Mammary epithelial cell (primary cell): ENCODE measurements at regions not wholly inside any gene's neighbourhood (a gene's known extent, or its start where the extent isn't known, plus 50 kb on each side); places are given as distances from the start of the nearest gene placed in this dataset.

Experiments
- CTCF ChIP-seq, 2 donors: IDR thresholded peaks in 1 of 2; conservative IDR thresholded peaks in 1 of 2; 2 replicates each; pipeline ENCODE4 v1.5.1; 2011 to 2012; ENCODE audit warnings: inconsistent platforms in 2 of 2, low read length in 2 of 2, mild to moderate bottlenecking in 2 of 2, control low read depth in 1 of 2, low read depth in 1 of 2; ENCODE audit not compliant: insufficient read depth in 1 of 2; ENCODE audit errors: extremely low read depth in 1 of 2
- EZH2 ChIP-seq: IDR thresholded peaks from 2 replicates; pipeline ENCODE4 v1.6.1; 2012; ENCODE audit warnings: low read length, inconsistent platforms, borderline replicate concordance

- TF ChIP-seq CTCF (conservative IDR thresholded peaks at IDR 0.05 in 1 of 2, IDR thresholded peaks at IDR 0.05 in 1 of 2; ENCODE audit: extremely low read depth in 1 of 2, insufficient read depth in 1 of 2, low read depth in 1 of 2, low read length in 2 of 2), result no peak
- no peak for TF ChIP-seq EZH2
These were observed 50.6 kb upstream of the FN1 start for GRCh38 chr2:215486291-215487001.
